ENCODE measurements at regions not wholly inside any gene's neighbourhood (a gene's known extent, or its start where the extent isn't known, plus 50 kb on each side); places are given as distances from the start of the nearest gene placed in this dataset.

DNA sequence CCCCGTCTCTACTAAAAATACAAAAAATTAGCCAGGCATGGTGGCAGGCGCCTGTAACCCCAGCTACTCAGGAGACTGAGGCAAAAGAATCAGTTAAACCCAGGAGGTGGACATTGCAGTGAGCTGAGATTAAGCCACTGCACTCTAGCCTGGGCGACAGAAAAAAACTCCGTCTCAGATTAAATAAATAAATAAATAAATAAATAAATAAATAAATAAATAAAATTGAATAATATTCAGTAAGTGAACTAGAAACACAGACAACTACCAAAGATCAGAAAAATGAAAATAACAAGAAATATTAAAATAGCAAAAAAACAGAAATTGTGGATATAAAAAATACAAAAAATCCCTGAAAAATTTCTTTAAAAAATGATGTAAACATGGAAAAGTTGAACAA, 172.4 kb downstream of the ZNF486 start:
- TF ChIP-seq EZH2 (IDR thresholded peaks at IDR 0.05; ENCODE audit: low read depth) = no peak
- TF ChIP-seq, protein P1, sequence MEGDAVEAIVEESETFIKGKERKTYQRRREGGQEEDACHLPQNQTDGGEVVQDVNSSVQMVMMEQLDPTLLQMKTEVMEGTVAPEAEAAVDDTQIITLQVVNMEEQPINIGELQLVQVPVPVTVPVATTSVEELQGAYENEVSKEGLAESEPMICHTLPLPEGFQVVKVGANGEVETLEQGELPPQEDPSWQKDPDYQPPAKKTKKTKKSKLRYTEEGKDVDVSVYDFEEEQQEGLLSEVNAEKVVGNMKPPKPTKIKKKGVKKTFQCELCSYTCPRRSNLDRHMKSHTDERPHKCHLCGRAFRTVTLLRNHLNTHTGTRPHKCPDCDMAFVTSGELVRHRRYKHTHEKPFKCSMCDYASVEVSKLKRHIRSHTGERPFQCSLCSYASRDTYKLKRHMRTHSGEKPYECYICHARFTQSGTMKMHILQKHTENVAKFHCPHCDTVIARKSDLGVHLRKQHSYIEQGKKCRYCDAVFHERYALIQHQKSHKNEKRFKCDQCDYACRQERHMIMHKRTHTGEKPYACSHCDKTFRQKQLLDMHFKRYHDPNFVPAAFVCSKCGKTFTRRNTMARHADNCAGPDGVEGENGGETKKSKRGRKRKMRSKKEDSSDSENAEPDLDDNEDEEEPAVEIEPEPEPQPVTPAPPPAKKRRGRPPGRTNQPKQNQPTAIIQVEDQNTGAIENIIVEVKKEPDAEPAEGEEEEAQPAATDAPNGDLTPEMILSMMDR (conservative IDR thresholded peaks at IDR 0.05) = no peak

Measured in PC-9 (cell line).